Stimulated activated CD4-positive, alpha-beta T cell treated with anti-CD3 and anti-CD28 coated beads, Interleukin-12 subunit alpha, Interleukin-12 subunit beta, amount 100 ng/mL, for 48 hours (primary cell): ENCODE measurements at regions not wholly inside any gene's neighbourhood (a gene's known extent, or its start where the extent isn't known, plus 50 kb on each side); places are given as distances from the start of the nearest gene placed in this dataset.

Source experiments
- DNase-seq, 3 donors: peaks; one replicate each; pipeline ENCODE4 v3.0.0-alpha.2; 2020; ENCODE audit warnings: low read depth in 2 of 3, low spot score in 1 of 3

- no peak for DNase-seq
Observed at GRCh38 chr18:28916456-28916855, 739.5 kb upstream of the CDH2 start.

- DNase-seq: no peak
Observed at GRCh38 chr18:28905509-28905908, 728.6 kb upstream of the CDH2 start.

DNA sequence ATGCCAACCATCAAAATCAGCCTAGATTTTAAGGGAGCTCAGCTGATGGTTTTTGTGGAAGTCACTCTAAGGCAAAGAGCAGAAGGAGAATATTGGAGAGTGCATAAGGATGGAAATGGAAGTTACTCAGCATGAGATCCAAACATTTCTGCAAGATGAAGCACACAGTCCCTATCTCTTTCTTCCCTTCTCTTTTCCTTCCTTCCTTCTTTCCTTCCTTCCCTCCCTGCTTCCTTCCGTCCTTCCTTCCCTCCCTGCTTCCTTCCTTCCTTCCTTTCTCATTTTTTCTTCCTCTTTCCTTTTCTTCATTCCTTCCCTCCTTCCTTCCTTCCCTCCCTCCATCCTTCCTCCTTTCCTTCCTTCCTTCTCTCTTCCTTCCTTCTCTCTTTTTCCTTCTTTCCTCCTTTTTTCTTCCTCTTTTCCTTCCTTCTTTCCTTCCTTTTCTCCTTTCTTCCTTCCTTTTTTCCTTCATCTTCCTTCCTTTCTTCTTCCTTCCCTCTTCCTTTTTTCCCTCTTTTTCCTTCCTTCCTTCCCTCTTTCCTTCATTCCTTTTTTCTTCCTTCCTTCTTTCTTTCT, 727.9 kb upstream of the CDH2 start:
- no peak for DNase-seq

GRCh38 chr18:28903306-28903705, 726.4 kb upstream of the CDH2 start:
- DNase-seq: no peak

- no peak for DNase-seq
Observed at GRCh38 chr18:28890791-28891190, 713.9 kb upstream of the CDH2 start.

DNA sequence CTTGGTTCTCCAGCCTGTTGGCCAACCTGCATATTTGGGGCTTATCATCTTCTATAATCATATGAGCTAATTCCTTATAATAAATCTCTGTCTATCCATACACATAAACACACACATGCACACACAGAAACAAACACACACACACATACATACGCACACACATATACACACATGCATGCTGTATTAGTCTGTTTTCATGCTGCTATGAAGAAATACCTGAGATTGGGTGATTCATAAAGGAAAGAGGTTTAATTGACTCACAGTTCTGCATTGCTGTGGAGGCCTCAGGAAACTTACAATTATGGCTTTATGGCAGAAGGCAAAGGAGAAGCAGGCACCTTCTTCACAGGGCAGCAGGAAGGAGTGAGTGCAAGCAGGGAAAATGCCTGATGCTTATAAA, 707.4 kb upstream of the CDH2 start:
- no peak for DNase-seq

- DNase-seq: no peak
Observed at GRCh38 chr18:28880856-28881255, 703.9 kb upstream of the CDH2 start.

GRCh38 chr18:28875059-28875458, 698.1 kb upstream of the CDH2 start:
- no peak for DNase-seq

DNA sequence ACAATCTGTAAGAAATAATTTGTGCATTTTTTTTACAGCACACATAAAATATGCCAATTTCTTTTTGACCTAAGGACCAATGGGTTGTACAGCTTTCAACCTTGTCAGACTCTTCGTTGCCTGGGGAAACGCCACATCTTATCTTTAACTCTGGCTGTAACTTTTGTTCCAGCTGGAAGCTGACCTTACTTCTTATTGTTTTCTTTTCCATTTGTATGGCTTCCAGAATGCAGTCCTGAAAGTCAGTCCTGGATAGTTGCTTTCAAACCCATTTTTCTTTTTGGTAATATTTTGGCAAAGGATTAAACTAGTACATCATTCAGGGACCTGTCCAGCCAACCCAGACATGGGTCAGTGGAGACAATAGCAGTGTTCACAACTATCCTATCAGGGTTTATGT, 686.5 kb upstream of the CDH2 start:
- DNase-seq: no peak

- DNase-seq: no peak
Observed at GRCh38 chr18:28858248-28858647, 681.3 kb upstream of the CDH2 start.

- DNase-seq: no peak
Observed at GRCh38 chr18:28855989-28856388, 679.1 kb upstream of the CDH2 start.

DNA sequence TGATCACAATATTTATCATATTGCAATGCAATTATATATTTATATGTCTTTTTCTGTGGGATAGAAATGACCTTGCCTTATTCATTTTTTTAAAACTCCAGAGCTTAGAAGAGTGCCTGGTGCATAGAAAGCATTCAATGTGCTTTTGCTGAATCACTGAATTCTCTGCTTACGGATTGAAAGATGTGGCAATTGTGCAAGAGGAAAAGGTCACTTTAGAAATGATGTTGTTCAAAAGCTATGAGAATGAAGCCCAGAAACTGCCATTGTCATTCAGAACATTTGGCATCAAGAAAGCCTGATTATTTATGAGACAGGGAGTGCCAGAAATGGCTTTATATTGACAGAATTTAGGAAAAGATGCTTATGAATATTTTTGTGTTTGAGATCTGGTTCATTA, 678.6 kb upstream of the CDH2 start:
- no peak for DNase-seq

GRCh38 chr18:28854964-28855363, 678.0 kb upstream of the CDH2 start:
- DNase-seq: no peak

GRCh38 chr18:28846958-28847357, 670.0 kb upstream of the CDH2 start:
- DNase-seq: no peak

DNA sequence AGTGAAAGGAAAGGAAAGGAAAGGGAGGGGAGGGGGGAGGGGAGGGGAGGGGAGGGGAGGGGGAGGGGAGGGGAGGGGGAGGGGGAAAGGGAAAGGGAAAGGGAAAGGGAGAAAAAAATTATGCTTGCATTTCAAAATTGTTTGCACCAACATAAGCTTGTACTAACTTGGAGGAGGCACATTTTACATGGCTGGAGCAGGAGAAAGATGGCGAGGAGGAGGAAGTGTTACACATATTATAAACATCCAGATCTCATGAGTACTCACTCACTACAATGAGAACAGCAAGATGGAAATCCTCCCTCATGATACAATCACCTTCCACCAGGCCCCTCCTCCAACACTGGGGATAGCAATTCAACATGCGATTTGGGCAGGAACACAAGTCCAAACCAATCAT, 660.2 kb upstream of the CDH2 start:
- no peak for DNase-seq

- DNase-seq: no peak
Observed at GRCh38 chr18:28834889-28835288, 658.0 kb upstream of the CDH2 start.

GRCh38 chr18:28831908-28832307, 655.0 kb upstream of the CDH2 start:
- DNase-seq: no peak

DNA sequence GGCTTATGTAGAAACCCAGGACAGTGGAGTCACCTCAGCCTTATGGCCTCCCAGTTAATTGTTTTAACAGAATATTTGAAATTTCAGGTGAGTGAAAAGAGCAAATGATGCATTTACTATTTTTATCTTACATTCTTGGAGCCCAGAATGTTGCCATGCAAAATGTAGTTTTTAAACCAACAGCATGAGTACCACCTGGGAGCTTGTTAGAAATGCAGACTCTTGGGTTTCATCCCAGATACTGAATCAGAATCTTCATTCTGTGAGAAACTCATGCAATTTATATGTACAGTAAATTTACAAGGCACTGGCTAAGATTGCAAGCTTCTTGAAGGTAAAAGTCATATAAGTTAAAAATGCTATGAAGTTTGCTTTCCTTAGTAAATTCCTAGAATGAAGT, 654.5 kb upstream of the CDH2 start:
- no peak for DNase-seq

- DNase-seq: no peak
Observed at GRCh38 chr18:28826107-28826506, 649.2 kb upstream of the CDH2 start.

GRCh38 chr18:28824183-28824574, 647.2 kb upstream of the CDH2 start:
- DNase-seq: no peak

GRCh38 chr18:28823506-28824182, 646.7 kb upstream of the CDH2 start:
- DNase-seq: no peak

DNA sequence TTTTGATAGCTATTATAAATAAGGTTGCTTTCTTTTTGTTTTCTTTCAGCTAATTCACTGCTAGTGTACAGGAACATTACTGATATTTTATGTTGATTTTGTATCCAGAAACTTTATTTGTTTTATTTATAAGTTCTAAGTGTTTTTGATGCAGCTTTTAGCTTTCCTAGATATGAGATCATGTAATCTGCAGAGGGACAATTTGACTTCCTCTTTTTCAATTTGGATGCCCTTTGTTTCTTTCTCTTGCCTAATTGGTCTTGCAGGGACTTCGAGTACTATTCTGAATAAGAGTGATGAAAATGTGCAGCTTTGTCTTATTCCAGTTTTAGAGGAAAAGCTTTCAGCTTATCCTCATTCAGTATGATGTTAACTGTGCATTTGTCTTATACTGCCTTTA, 643.4 kb upstream of the CDH2 start:
- no peak for DNase-seq

GRCh38 chr18:28816155-28816554, 639.2 kb upstream of the CDH2 start:
- DNase-seq: no peak
